Hematopoietic multipotent progenitor cell treated with erythropoietin and hydrocortisone succinate and interleukin-3 and kit ligand, for 6 days (in vitro differentiated cells): ENCODE measurements at regions not wholly inside any gene's neighbourhood (a gene's known extent, or its start where the extent isn't known, plus 50 kb on each side); places are given as distances from the start of the nearest gene placed in this dataset.
A peak's percentile ranks its signal among the peaks of the same experiment; 100 is the strongest.

Experiments used
- DNase-seq: peaks from one replicate; pipeline ENCODE4 v3.0.0-alpha.2; 2015

GRCh38 chr21:43348170-43348766 lies 78.7 kb downstream of the SIK1 start:
- no peak for DNase-seq

DNA sequence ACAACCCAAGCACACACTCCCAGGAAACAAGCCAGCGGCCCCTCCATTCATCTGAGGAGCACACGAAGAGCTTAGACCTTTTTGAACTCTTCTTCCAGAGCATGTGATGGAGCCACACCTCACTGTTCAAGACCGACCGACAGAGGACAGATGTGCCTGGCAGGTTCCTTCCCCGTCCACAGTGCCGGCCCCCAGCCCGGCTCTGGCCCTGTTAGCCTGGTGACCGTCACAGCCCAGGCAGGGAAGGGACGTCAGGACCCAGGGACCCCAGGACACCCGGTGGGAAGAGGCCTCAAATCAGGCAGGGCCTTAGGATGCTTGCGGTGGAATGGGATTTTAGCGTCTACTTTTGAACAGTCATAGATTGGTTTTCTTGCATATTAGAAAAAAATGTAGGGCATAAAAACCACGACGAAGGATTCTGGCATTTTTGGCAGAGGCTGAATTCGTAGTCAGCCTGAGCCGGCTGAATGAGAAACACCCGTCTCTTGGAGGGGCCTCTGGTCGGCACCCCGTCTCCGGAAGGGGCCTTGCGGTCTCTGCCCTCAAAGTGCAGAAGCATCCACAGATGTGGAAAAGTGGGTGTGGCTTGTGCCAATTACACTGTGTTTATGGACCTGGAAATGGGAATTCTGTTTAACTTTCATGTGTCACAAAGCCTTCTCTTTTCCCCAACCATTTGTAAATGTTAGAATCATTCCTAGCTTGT lies 79.3 kb downstream of the SIK1 start:
- DNase-seq, result no peak

DNA sequence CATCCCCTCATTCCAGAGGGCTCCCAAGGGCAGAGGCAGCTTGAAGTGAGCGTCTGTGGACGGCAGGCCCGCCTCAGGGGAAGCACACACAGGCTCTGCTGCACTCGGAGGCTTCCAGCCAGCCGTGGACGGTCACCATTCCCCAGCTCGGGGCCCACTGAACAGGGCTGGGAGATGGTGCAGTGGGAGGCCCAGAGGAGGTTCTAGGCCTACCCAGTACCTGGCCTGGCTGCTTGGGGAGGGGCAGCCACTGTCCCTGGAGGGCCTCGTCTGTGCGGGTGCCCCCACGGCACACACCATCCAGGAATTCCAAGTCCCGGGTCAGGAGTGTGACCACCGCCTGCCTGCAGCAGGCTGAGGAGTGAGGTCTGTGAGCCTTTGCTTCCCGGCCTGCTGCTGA lies 80.4 kb downstream of the SIK1 start:
- no peak for DNase-seq

DNA sequence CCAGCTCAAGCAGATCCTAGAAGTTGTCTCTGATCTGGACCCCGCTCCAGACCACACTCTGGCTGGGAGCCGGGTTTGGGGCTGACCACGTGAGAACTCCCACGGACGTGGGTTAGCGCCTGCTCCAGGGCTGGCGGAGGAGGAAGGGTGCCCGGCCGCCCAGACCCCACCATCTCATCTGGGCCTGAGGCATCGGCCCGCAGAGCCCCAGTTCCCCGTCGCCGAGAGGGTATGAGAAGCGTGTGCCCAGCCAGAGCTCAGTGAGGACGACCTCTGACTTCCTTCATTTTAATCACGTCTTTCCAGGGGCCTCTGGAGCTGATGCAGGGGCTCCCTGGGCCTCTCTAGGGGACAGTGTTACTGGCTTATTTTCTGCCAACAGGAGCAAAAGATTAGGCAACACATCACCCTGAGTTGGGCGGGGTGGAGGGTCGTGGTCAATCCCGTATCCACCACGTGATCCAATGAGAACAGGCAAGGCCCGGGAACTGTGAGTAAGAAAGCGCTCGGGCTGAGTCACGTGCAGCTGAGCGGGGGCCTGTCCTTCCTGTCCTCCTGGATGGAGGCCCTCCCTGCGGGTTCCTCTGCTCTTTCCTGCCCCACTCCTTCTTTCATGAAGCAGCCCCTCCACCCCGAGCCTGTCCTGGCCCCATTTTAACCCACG lies 81.1 kb downstream of the SIK1 start:
- peak; percentile 65 for DNase-seq

DNA sequence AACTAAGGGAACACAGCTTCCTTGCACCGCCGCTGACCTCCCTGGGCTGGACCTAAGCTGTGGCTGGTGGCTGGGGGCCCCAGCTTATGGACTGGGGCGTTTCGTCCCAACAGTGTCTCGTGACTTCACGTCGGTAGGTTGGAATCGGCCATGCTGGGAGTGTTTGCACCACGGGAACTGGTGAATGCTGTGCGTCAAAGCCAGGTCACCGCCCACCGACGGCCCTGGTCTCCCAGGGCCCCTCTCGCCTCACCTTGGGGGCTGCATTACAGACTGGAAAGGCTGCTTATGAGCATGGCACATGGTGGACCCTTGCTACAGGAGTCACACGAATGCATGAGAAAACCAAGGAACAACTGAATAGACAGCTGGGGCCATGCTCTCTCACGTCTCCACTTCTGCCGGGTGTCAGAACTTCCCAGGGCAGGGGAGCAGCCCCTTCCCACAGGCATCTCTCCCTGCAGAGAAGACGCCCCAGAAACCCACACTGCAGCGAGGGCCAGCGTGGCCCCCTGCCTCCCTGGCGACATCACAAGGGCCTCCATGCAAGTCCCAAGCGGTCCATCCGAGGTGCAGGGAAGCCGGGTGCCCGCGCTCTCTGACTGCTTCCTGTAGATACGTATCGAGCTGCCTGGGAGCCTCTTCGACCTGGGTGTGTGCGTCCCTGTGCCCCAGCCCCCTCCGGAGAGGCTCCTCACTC lies 81.7 kb downstream of the SIK1 start:
- DNase-seq, result no peak

DNA sequence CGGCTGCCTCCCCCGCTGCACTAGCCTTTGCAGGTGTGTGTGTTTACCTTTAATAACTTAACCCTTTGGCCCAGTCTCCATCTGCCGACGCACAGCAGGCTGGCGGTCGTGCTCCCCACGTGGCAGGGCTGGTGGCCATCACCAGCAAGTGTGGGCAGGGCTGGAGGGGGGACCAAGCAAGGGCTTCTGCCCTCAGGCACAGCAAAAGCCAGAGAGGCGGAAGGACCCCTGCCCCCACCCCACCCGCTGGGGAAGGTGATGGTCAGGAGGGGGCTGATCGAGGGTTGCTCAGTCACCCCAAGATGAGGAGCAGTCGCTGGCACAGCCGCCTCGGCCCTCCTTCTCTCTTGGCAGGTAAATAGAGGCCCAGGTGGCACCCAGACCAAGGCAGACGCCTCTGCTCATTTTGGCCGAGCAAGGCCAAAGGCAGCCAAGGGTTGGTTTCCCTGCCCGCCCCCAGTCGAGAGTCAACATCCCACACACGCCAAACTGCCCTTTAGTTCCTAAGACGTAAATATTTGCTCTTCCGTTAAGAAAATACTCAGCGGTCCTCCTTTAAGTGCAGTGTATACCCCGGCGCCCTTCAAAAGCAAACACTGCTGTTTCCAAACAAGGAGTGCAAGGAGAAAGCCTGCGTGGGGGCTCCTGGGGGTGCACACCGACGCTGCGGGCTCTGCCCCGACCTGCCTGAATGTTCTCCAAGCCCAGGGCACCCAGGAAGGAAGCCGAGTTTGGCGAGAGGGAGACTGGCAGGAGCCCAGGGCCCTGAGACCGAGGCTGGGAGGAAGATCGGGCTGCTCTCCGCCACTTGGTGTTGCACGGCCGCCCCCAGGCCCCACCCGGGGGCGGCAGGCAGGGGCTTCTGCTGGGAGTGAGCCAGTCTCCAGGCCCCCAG lies 82.7 kb downstream of the SIK1 start:
- no peak for DNase-seq

DNA sequence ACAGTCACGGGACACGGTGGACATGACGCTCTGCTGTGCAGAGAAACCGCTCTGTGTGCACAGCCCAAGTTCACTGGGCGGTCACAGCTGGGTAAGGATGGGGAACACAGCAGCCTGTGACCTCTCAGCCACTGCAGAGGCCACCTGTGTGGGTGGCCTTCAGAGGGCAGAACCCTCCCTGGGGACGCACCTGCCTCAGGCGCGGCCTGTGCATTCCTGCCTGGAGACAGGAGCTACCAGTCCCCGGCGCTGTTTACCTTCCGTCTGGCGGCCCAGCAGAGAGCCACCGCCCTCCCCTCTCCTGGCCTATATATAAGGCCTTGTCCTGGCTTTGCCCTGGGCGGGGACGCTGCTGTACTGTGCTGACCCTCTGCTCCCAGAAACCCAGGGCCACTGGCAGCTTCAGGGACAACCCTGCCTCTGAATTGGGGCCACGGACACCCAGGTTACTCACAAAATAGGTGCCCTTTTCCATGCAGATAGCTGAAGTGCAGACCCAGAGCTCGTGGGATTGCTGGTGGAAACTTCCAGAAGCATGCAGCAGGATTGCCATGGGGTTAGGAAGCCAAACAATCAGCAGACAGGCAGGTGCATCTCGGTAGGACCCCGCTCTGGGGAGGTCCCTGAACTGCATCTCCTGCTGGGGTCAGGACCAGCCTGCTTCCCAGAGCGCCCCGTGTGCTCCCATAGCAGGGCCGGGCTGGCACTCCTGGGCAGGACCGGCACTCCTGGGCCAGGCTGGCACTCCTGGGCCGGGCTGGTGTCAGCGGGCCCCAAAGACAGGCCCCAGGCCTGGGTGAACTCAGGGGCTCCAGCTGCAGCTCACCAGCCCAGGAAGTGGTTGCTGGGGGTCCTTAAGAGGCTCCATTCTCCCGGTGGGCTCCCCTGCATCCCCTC lies 83.6 kb downstream of the SIK1 start:
- no peak for DNase-seq

- no peak for DNase-seq
Observed at GRCh38 chr21:43342301-43342881, 84.5 kb downstream of the SIK1 start.

DNA sequence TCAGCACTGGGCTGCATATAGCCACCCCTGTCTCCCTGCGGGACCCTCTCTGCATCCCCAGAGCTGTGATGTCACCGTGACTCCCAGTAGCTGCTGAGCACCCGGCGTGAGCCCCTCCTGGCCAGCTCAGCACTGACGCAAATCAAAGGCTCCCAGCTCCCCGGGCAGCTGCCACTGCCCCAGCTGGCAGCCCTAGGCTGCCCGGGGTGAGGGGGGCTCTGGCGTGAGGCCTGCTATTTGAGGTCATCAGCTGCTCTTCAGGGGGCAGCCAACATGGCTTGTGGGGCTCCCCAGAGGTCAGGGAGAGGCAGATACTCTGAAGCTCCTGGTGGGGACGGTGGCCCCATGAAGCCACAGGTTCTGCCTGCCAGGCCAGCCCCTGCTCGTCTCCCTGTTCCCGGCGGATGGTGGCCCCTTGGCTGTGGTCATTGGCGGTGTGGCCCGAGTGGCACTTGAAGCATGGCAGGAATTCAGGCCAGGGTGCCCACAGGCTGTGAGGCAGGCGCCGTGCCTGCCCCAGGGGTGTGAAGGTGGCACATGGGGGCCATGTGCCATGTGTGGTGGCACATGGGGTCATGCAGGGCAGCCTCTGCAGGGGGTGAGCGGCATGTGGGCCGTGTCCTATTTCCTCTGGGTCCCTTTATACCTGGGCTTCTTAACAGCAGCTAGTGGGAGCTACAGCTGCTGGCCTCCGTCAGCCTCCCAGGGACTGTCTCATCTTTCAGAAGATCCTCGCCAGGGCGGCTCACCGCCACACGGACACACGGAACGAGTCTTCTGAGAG lies 85.4 kb downstream of the SIK1 start:
- no peak for DNase-seq

GRCh38 chr21:43340491-43341377 lies 86.2 kb downstream of the SIK1 start:
- DNase-seq, result no peak

GRCh38 chr21:43339668-43340067 lies 87.3 kb downstream of the SIK1 start:
- DNase-seq, result no peak

GRCh38 chr21:43338951-43339350 lies 88.0 kb downstream of the SIK1 start:
- no peak for DNase-seq

DNA sequence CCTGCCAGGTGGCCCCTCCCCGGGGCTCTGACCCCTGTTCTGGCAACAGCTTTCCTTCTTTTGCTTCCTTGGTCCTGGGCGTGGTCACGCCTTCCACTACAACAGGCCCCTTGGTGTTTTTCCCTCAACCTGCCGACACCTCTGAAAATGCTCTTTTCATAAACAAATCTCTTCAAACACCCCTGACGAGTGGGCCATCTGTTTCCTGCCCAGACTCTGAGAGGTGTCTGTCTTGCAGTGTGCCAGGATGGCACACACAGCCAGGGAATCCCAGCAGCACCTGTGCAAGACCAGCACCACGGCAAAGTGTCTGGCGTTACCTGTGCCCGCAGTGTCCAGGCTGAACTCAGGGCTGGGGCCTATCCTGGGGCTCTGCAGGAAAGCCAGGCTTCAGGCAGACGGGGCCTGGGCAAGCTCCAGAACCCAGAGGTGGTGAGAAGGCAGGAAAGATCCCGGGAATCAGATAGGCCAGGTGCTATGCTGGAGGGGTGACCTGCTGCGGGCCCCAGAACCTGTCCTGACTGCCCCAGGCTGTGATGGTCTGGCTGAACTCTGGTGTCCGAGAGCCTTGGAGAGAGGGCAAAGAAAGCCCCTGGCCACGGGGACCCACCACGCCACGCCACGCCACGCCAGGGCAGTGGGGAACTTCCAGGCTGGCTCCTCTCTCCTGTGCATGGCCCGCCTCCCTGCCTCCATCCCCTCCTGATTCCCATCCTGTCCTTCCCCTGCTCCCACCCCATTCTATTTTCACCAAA lies 88.9 kb downstream of the SIK1 start:
- no peak for DNase-seq

- DNase-seq, result no peak
Observed at GRCh38 chr21:43335119-43335518, 91.8 kb downstream of the SIK1 start.

DNA sequence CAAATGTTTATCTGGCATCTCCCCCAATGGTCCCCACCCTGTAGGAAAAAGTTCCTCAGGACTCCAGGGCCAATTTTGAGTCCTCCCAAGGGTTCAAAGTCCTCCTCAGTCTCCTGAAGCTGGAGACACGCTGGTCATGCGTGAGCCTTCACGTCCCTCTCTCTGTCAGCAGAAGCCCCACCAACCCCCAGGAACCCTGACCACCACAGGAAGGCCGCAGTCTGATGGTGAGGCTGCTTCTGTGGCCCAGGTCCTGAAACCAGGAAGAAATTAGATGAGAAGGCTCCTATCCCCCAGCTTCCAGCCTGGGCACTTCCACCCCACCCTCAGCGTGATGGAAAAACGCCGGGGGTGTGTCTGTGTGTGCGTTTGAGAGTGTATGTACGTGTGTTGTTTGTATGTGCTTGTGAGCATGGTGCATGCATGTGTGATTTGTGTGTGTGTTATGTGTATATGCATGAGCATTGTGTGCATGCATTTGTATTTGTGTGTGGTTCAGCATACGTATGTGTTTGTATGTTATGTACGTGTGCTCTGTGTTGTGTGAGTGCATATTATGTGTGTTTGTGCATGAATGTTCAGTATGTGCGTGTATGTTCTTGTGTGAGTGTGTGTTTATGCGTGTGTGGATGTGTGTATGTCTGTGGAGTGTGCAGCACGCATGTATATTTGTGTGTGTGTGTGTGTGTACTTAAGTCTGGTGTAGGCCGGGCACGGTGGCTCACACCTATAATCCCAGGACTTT lies 92.5 kb downstream of the SIK1 start:
- no peak for DNase-seq

DNA sequence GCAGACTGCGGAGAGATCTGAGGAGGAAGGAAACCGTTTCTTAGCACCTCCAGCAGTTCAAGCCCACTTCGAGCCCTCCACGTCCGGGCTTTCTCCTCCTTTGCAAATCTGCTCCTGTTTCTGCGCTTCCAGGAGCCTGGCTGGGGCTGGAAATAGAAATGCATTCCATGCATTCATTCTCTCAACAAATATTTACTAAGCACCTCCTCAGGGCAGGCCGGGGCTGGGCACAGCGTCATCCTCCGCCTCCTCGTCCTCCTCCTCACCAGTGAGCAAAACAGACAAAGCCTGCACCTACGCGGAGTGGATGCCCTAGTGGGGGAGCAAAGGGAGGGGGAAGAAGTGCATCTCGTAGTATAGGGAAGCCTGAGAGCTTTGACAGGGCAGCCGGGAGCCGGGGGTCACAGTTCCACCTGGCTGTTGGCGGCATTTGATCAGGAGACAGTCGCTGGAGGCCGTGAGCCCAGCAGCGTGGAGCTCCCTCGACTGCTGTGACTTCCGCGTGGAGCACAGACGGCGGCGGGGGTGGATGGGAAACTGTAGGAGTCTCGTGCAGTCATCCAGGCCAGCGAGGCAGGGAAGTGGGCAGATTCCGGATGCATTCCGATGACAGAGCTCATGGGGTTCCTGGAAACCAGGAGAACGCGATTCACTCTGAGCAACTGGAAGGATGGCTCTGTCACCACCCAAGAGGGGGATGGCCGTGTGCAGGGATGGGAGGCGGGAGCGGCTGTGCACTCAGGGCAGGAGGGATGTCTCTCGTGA lies 93.5 kb downstream of the SIK1 start:
- DNase-seq, result no peak

DNA sequence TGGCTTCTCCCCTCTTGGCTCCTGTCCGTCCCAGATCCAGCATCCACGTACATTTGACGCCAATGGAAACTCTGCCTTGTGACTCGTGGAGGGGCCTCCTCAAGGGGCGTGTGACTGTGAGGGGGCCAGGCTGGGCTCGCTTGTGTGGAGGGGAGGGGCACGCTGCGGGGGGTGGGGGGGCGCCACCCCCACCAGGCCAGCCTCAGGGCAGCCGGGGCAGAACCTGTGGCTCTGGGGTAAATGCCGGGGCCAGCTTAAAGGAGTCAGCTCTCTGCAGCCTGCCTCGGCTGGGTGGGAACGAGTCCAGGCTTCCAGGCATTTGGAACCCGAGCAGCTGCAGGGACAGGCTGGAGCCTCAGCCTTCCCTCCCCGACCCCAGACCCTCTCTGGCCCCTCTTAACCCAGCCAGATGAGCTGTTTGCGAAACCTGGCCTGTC lies 94.1 kb downstream of the SIK1 start:
- no peak for DNase-seq
